NCI-H146 treated with DMSO at 0.1 percent for 48 hours (cell line): ENCODE measurements at regions not wholly inside any gene's neighbourhood (a gene's known extent, or its start where the extent isn't known, plus 50 kb on each side); places are given as distances from the start of the nearest gene placed in this dataset.

Experiments
- DNase-seq: peaks from one replicate; lab custom pipeline; 2025; ENCODE audit not compliant: unreplicated experiment; lab: John Stamatoyannopoulos, UW

DNA sequence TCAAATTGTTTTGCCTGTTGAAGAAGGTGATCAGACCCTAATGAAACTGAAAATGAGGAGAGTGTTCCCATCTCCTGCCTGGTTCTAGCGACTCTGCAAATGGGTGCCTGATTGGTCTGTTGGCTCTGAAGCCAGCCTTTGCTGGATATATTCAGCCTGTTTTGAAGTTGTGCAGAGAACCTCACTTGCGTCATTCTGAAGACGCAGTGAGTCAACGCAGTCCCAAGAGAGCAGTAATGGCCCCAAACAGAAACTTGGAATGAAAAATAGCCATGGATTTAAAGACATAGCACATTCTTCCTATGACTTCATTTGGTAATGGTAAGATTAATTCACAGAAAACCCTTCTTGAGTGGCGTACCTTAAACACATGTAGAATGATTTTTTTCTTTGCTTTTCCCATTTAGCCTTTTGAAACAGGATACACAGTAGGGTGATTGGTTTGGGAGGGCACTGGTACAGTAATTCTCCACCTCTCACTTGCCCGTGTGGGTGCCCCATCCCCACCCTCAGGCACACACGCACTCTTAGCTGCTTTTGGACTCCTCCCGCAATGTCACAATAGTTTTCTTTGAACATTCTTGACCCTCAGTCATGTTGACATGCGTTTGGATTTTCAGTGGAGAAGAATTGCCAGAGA, 54.1 kb upstream of the ABL1 start:
- DNase-seq, result no peak

DNA sequence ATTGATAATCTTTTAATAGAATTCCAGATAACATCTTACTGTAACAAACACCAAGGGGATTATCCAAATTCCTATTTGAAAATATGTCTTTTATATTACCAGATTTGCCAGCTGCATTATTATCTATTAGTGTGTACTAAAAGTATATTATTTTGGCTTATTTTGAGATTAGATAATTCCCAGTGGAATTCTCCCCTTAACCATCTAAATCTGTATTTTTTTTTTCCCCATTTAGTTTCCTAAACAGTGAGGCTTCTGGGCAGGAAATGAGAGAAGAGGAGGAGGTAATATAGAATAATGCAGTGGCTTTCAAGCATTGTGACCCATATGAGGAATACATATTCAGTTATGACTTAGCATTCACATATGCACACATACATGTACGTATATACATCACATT, 53.5 kb upstream of the ABL1 start:
- DNase-seq, result no peak

DNA sequence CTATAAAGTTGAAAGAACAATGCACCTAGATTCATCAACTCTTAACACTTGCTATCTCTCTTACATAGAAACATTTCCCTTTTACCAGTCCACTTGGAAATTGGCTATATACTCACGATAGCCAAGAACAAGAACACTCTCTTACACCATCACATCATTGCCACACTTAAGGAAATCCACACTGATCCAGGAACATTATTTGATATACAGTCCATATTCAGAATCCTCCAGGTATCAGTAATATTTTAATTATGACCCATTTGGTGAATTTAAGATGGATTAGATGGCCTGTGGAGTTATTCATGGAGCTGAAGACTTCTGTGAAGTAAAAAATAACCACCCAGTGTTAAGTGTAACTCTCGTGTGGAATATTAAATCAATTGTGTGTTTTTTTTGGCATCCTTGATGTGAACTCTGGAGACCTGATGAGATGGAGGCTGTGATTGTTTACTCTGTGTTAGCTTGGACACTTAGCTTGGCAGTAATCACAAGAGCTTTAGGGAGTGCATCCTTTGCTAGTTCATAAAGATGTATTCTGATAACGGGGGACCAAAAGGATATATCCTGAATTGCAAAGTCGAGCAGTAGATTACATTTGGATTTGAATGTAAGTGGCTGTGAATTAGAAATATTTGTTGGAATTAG, 52.0 kb upstream of the ABL1 start:
- DNase-seq, result no peak

DNA sequence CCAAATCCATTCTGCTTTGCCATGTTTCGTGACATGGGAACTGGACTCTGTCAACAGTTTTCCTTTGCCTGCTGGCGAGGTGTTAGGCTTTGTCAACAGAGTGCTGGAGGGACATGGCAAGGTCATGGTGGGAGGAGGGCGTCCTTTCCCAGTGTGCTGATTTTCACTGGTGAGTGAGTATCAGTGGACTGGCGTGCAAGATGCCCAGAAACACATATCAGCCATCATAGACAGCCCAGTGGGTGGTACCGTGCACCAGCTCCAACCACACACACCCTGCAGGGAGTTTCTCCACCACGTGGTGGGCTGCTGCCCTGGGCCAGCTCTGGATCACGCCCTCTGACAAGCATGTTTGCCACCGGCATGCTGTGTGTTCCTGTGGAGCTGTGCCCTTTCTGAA, 50.0 kb upstream of the ABL1 start:
- no peak for DNase-seq
